Psoas muscle (tissue), 7 donors: ENCODE measurements at regions not wholly inside any gene's neighbourhood (a gene's known extent, or its start where the extent isn't known, plus 50 kb on each side); places are given as distances from the start of the nearest gene placed in this dataset.

Experiments
- ATAC-seq, 4 donors: fragments of 200-7000 bp; cut with Tn5 transposase; one replicate each; pipeline ENCODE4 v1.9.1; 2020; ENCODE audit warnings: moderate library complexity in 3 of 4, mild to moderate bottlenecking in 2 of 4
- DNase-seq, 2 donors: peaks; one replicate each; pipeline ENCODE4 v3.0.0-alpha.2; 2020
- H3K27ac ChIP-seq: fragments of 200-600 bp; one replicate; pipeline ENCODE4 v1.8.0; 2022
- H3K27me3 ChIP-seq, 3 donors: fragments of 200-600 bp in 1 of 3; one replicate each; pipeline versions ENCODE4 v1.6.1 to v1.8.0; 2013 to 2022; ENCODE audit warnings: low read length in 2 of 3, mild to moderate bottlenecking in 2 of 3, moderate library complexity in 1 of 3; ENCODE audit not compliant: insufficient read depth in 3 of 3
- H3K36me3 ChIP-seq, 2 donors: fragments of 200-600 bp in 1 of 2; one replicate each; pipeline versions ENCODE4 v1.6.1 to v1.8.0; 2013 to 2022; ENCODE audit warnings: low read depth in 1 of 2, mild to moderate bottlenecking in 1 of 2, moderate library complexity in 1 of 2; ENCODE audit not compliant: insufficient read depth in 1 of 2
- H3K4me1 ChIP-seq: fragments of 200-600 bp; one replicate; pipeline ENCODE4 v1.8.0; 2022
- H3K4me3 ChIP-seq: fragments of 200-600 bp; one replicate; pipeline ENCODE4 v1.8.0; 2022; ENCODE audit warnings: mild to moderate bottlenecking
- H3K9me3 ChIP-seq: fragments of 200-600 bp; one replicate; pipeline ENCODE4 v1.8.0; 2022
- CTCF ChIP-seq: fragments of 200-600 bp; IDR thresholded peaks from one replicate; pipeline ENCODE4 v1.8.0; 2022; ENCODE audit warnings: antibody characterized with exemption
- WGBS, 3 donors: extraction: QIAGEN DNeasy Blood & Tissue Kit; methylation state at CpG; one replicate each; pipeline versions ENCODE4 v1.1.6 to v1.1.7; 2013; 5-methylcytosine and 5-hydroxymethylcytosine counted together
- intact Hi-C, 2 donors: fragments of 100-400 bp; cut with DNase I; formaldehyde crosslinking; loops; one replicate each; pipeline versions ENCODE4 v1.11.0 to v1.14.2; 2022
- donor health status: healthy with polysubstance abuse.
- donor health status: DM: no; HTN: no; CAD: no; lungs with moderate emphysema.
- donor health status: Bipolar disorder and iron deficiency.
- donor health status: healthy.
- donor health status: DM: yes; HTN: yes; CAD: no.
- donor health status: DM: no; HTN: no; CAD: no.
- donor health status: DM: yes; HTN: yes; CAD: no.

GRCh38 chr2:8072907-8073306 lies 608.9 kb upstream of the ID2 start:
- no peak overlapping the region for H3K27ac ChIP-seq
- TF ChIP-seq CTCF: no peak
- H3K36me3 ChIP-seq: no peaks in the 10 kb centered on the region
- no peak for DNase-seq
- no peak overlapping the region for H3K4me3 ChIP-seq
- H3K9me3 ChIP-seq: no peaks in the 10 kb centered on the region
- H3K27me3 ChIP-seq: no peaks in the 10 kb centered on the region
- intact Hi-C loops: no loop called here
- H3K4me1 ChIP-seq: no peaks in the 10 kb centered on the region
- ATAC-seq: no peak
- WGBS, 3 donors: 69 to 87% (median 71%) methylated on average over 1 of the region's 1 CpG

- H3K4me3 ChIP-seq: no peak overlapping the region
- no peaks in the 10 kb centered on the region for H3K4me1 ChIP-seq
- H3K27ac ChIP-seq: no peak overlapping the region
- 74 to 84% (median 78%) methylated on average over 7 of the region's 7 CpGs for WGBS, 3 donors
- ATAC-seq: no peak
- H3K36me3 ChIP-seq: no peaks in the 10 kb centered on the region
- TF ChIP-seq CTCF: no peak
- no peaks in the 10 kb centered on the region for H3K27me3 ChIP-seq
- no peak for DNase-seq
- intact Hi-C loops: no loop called here
- no peaks in the 10 kb centered on the region for H3K9me3 ChIP-seq
Measured at GRCh38 chr2:8073916-8074315, 607.9 kb upstream of the ID2 start.

DNA sequence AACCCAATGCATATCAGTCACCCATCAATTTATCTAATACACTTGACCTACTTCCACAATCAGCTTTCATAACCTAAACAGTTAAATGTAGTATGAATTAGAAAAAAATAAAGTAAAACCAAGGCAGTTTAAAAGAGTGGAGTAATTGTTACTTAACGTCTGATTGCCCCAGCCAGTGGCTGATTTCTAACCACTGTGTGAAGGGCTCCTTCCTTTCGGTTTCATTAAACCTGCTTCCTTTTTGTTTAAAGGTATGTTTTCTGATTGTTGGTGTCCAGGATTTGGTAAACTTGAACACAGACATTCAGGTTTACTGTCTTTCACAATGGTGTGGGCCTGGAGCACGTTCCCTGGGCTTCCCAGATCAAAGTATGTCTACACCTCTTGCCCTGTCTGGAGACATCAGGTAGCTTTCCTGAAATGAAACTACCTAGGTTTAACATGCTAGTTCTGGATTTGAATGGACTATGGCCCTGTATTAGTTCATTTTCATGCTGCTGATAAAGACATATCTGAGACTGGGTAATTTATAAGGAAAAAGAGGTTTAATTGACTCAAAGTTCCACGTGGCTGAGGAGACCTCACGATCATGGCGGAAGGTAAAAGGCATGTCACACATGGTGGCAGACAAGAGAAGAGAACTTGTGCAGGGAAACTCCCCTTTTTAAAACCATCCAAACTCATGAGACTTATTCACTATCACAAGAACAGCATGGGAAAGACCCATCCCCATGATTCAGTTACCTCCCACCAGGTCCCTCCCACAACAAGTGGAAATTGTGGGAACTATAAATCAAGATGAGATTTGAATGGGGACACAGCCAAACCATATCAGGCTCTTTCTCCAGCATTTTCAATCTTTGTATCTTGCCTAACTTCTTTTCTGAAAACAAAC lies 605.2 kb upstream of the ID2 start:
- no peak overlapping the region for H3K27ac ChIP-seq
- WGBS, 3 donors: 76 to 81% (median 77%) methylated on average over 6 of the region's 6 CpGs
- H3K9me3 ChIP-seq: no peaks in the 10 kb centered on the region
- intact Hi-C loops: no loop called here
- ATAC-seq: no peak
- no peaks in the 10 kb centered on the region for H3K36me3 ChIP-seq
- H3K4me1 ChIP-seq: no peaks in the 10 kb centered on the region
- TF ChIP-seq CTCF: no peak
- no peak for DNase-seq
- H3K4me3 ChIP-seq: no peak overlapping the region
- H3K27me3 ChIP-seq: no peaks in the 10 kb centered on the region

GRCh38 chr2:8078705-8079104 lies 603.2 kb upstream of the ID2 start:
- Histone ChIP-seq H3K9me3 (no peaks in the 10 kb centered on the region), H3K36me3 (no peaks in the 10 kb centered on the region), H3K27ac (no peak overlapping the region), H3K4me3 (no peak overlapping the region), H3K27me3 (no peaks in the 10 kb centered on the region), H3K4me1 (no peaks in the 10 kb centered on the region)
- ATAC-seq (no peak), DNase-seq (no peak)
- intact Hi-C loops: no loop called here
- WGBS, 3 donors: 89 to 91% (median 91%) methylated on average over 2 of the region's 2 CpGs
- TF ChIP-seq CTCF: no peak

GRCh38 chr2:8080063-8080462 lies 601.8 kb upstream of the ID2 start:
- Histone ChIP-seq H3K36me3 (no peaks in the 10 kb centered on the region), H3K4me1 (no peaks in the 10 kb centered on the region), H3K27me3 (peaks cover 0 to 2% (median 0%) of the 10 kb centered on the region in 3 donors), H3K4me3 (no peak overlapping the region), H3K27ac (no peak overlapping the region), H3K9me3 (no peaks in the 10 kb centered on the region)
- no peak for TF ChIP-seq CTCF
- intact Hi-C loops: no loop called here
- ATAC-seq: no peak
- no peak for DNase-seq
